ENCODE measurements at regions not wholly inside any gene's neighbourhood (a gene's known extent, or its start where the extent isn't known, plus 50 kb on each side); places are given as distances from the start of the nearest gene placed in this dataset.

- DNase-seq (ENCODE audit: low spot score) = no peak
These were observed 230.0 kb upstream of the SRRM4 start for GRCh38 chr12:118751355-118751754.

DNA sequence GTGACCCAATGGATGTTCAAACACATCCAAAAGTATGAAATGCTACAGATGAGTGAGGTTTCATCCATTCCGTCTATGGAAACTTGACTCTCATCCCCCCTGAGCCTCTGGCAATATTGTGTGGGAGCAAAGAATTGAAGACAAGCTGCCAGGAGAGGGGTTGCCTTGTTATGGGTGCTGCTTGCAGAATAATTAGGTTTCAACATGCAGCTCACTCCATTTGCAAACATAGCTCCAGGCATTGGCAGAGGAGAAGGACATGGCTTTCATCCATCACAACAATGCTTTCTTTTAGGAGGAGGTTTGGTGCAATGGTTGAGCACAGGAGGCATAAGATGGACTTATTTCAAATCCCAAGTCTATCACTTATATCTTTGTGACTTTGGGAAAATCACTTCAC, 220.7 kb upstream of the SRRM4 start:
- no peak for DNase-seq (ENCODE audit: low spot score)

- DNase-seq (ENCODE audit: low spot score) = no peak
These were observed 218.1 kb upstream of the SRRM4 start for GRCh38 chr12:118763234-118763633.

GRCh38 chr12:118773956-118774723, 207.2 kb upstream of the SRRM4 start:
- DNase-seq (ENCODE audit: low spot score) = no peak

DNA sequence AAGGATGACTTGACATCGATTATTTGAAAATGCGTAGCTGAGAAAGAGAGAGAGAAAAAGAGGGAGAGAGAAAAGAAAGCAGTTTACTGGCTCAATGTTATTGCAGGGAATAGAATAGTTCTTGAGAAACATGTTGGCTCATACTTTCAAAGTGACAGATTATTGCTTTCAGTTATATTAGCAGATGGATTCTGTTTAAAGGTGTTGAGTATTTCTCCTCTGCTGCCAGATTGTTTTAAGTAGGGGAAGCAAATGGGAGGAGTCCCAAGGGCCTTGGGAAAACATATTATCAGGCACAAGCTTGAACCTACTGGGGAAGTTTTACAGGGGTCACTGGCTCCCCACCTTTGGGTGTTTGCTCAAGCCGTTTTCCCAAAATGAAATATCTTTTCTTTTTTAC, 203.8 kb upstream of the SRRM4 start:
- no peak for DNase-seq (ENCODE audit: low spot score)

DNA sequence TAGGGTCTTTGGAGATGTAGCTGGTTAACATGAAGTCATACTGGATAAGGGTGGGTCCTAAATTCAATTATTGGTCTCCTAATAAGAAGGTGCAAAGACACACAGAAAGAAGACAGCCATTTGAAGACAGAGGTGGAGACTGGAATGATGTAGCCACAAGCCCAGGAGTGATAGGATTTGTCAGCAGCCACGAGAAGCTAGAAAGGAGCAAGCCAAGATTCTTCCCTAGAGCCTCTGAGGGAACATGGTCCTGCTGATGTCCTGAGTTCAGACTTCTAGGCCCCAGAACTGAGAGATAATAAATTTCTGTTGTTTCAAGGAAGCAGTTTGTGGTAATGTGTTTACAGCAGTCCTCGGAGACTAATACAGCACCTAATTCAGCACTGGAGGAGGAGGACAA, 203.3 kb upstream of the SRRM4 start:
- no peak for DNase-seq (ENCODE audit: low spot score)

GRCh38 chr12:118780939-118781338, 200.4 kb upstream of the SRRM4 start:
- no peak for DNase-seq (ENCODE audit: low spot score)

GRCh38 chr12:118781692-118782091, 199.6 kb upstream of the SRRM4 start:
- no peak for DNase-seq (ENCODE audit: low spot score)

DNA sequence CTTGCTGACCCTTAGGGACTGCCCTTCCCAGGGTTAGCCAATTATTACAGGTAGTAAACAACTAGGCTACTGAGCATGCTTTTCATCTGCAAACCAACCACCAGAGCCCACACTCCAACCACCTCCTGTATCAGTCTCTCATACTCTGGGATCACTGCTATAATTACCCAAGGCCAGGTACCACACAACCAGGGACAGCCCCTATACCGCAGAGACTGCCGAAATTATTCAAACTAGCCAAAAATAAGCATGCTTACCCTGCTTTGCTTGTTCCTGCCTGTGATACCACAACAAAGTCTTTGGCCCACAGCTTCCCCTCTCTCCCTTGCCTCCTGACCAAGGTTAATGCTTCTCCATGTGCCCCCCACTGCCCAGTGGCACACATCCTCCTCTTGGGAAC, 197.6 kb upstream of the SRRM4 start:
- no peak for DNase-seq (ENCODE audit: low spot score)

GRCh38 chr12:118790578-118790977, 190.8 kb upstream of the SRRM4 start:
- no peak for DNase-seq (ENCODE audit: low spot score)

GRCh38 chr12:118813778-118814357, 167.5 kb upstream of the SRRM4 start:
- no peak for DNase-seq (ENCODE audit: low spot score)

DNA sequence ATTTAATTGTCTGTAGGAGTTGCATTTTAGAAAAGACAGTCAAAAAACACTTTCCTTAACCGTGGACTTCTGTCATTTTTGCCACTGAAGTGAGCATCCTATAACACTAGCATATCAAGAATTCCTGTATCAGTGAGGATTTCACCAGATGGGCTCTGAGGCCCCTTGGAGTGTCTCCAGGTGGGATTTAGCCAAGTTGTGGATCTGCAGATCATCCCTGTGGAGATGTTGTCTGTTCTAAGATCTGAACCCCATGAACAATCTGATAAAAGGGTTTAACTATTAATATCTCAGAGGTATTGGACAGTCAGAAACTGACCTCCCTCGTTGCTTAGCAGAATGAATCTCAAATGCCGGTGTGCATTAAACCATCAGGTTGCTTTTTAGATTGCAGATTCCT, 165.0 kb upstream of the SRRM4 start:
- no peak for DNase-seq (ENCODE audit: low spot score)

- DNase-seq (ENCODE audit: low spot score) = no peak
These were observed 159.9 kb upstream of the SRRM4 start for GRCh38 chr12:118821386-118821925.

- no peak for DNase-seq (ENCODE audit: low spot score)
These were observed 158.8 kb upstream of the SRRM4 start for GRCh38 chr12:118822512-118822911.

- no peak for DNase-seq (ENCODE audit: low spot score)
These were observed 154.3 kb upstream of the SRRM4 start for GRCh38 chr12:118827047-118827446.

DNA sequence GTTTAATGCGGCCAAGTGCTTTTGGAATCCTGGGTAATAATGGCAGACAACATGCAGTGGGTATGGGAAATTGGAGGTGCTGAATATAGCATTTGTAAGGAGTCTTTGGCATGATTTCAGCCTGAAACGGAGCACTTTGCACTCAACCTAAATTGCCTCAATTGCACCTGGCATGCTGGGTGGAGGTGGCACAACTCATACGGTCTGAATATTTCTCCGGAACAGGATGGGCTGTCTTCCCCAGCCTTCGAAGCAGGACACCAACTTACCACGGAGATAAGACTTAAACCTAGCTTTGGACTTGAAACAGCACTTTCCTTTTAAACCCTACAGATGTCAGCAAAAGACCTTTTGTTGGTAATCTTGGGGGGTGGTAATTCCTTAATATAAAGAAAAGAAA, 153.7 kb upstream of the SRRM4 start:
- no peak for DNase-seq (ENCODE audit: low spot score)

- no peak for DNase-seq (ENCODE audit: low spot score)
These were observed 151.0 kb upstream of the SRRM4 start for GRCh38 chr12:118830296-118830695.

DNA sequence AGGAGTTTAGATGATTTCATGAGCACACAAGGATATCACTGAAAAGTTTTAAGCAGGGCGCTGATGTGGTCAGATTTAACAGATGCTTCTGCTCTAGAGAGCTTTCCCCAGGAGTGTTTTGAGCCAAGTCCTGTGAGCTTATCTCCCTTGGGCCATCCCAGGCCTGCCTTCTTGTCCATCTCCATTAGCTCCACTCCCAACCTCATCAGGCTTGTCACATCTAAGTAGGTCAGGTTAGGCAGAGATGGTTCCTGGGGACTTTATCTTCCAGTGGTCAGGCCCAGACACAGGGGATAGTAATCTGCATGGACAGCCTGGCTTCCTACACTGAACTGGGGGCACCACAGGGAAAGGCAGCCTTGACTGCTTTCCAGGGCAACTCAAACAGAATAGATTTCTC, 145.4 kb upstream of the SRRM4 start:
- DNase-seq (ENCODE audit: low spot score) = no peak

- no peak for DNase-seq (ENCODE audit: low spot score)
These were observed 140.9 kb upstream of the SRRM4 start for GRCh38 chr12:118840399-118840798.

DNA sequence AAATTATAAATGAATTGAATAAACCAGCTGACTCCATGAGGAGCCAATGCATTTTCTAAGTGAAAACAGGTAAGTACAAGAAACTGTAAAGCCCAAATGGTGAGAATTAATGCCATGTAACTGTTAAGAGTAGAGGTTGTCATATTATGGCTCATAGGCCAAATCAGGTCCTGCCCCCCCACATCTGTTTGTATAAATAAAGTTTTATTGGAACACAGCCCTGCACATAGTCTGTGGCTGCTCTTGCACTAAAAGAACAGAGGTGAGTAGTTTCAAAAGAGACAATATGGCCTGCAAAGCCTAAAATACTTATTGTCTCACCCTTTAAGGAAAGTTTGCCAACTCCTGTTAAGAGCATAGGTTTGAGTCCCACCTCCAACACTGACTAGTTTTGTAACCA, 140.5 kb upstream of the SRRM4 start:
- no peak for DNase-seq (ENCODE audit: low spot score)

DNA sequence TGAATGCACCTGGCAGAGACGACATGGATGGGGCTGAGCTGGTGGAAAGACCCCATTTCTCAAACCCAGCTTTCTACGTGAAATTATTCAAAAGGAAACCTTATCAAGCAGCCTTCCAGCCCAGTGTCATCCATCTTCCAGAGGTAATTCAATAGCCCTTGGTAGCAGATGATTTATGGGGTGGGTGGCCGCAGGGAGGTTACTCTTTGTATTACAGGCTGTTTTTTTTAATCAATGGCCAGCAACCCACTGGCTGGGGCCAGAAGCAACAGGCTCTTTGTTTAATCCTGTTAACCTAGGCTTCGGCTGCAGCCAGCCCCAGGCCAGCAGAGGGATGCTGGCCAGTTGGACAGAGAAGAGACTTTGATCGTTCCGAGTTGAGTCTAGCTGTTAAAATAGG, 139.8 kb upstream of the SRRM4 start:
- DNase-seq (ENCODE audit: low spot score) = no peak

DNA sequence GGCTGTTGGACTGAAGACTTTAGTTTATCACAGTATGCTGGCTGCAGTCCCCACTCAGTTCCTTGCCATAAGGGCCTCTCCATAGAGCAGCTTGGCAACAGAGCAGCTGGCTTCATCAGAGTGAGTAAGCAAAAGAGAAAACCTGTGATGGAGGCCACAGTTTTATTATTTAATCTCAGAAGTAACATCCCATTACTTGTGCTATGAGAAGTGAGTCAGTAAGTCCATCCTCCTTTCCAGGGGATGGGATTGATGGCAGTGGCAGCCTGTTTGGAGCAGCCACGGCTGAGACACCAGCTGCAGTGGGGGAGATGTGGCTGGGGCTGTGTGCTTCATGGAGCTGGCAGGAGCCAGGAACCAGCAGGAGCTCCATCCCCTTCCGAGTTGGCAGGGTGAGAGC, 138.5 kb upstream of the SRRM4 start:
- DNase-seq (ENCODE audit: low spot score) = no peak

- DNase-seq (ENCODE audit: low spot score) = no peak
These were observed 134.9 kb upstream of the SRRM4 start for GRCh38 chr12:118846416-118846815.

All from A172 (cell line).